Activated T-cell treated with anti-CD3 and anti-CD28 coated beads, Interleukin-2, amount 50 U/mL, for 1 hour (primary cell): ENCODE measurements at regions not wholly inside any gene's neighbourhood (a gene's known extent, or its start where the extent isn't known, plus 50 kb on each side); places are given as distances from the start of the nearest gene placed in this dataset.
"Not testable (repeated sequence)": the region's sequence is repeated elsewhere in the genome, so short reads cannot be mapped to it uniquely, and the experiment has no call there.

ENCODE experiments used
- DNase-seq: peaks from one replicate; pipeline ENCODE4 v3.0.0-alpha.2; 2020

DNA sequence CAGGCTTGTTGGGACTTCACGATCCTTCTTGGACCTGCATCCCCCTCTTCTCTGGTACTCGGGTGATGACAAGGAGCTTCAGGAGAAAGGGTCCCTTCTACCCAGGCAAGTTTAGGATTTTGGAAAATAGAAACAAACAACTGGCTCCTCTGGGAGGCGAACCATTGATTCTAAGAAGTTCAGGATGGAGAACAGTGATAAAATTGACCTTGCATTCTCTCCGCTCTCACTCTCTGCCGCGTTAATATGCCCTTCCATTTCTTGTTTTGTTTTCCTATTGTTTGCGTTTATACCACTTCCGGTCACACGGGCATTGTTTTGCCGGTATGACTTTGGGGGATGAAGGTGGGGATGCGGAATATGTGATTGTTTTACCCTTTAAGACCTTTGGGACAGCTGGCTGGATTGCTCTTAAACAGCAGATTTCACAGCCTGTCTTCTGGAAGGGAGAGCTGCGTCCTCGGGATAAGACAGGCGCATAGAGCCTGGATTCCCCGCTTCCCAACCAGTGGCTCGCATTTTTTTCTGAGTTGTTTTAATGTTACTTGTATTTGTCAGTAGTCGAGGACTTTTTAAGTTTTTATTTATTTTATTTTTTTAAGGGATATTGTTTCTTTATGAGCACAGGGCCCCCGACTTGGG is 144.3 kb upstream of the ZNF184 start:
- no peak for DNase-seq

DNA sequence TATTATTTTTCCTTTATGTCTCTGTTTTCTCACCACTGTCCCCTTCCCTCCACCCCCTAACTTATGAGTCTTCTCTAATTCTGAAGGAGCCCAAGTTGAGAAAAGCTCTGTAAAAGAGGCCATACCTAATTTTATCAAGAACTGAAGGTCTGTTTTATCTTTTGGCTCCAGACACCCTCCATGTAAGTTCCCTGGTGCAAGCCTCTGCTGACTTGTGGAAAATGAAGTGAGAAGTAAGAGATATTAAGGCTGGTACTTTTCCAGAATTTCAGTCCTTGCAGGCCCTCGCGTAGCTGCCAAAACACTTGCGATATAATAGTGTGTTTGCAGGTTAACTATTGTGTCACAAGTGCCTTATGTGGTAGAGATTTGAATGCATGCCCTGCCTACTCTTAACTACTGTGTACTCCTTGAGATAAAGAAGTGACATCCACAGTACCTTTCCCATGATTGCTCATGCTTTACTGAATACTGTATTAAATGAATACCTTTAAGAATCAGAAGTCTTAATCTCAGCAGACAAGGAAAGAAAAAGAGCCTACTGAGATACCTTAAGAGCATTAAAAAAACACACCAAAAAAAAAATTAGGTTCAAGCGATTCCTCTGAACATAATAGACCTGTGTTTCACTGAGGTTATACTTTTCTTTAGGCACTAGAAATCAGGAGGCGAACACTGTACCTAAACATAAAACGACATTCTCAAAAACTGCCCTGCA is 143.6 kb upstream of the ZNF184 start:
- DNase-seq = no peak

DNA sequence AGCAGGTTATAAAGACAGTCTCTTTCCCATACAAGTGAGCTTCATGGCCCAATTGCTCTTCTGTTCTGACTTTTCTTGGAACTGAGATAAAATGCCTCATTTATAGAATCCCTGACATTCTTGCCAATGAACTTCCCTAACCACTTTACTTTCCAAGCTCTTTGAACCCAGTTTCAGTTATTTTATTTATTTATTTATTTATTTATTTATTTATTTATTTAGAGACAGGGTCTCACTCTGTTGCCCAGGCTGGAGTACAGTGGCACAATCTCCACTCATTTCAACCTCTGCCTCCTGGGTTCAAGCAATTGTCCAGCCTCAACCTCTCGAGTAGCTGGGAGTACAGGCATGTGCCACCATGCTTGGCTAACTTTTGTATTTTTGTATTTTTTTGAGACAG is 138.5 kb upstream of the ZNF184 start:
- no peak for DNase-seq

DNA sequence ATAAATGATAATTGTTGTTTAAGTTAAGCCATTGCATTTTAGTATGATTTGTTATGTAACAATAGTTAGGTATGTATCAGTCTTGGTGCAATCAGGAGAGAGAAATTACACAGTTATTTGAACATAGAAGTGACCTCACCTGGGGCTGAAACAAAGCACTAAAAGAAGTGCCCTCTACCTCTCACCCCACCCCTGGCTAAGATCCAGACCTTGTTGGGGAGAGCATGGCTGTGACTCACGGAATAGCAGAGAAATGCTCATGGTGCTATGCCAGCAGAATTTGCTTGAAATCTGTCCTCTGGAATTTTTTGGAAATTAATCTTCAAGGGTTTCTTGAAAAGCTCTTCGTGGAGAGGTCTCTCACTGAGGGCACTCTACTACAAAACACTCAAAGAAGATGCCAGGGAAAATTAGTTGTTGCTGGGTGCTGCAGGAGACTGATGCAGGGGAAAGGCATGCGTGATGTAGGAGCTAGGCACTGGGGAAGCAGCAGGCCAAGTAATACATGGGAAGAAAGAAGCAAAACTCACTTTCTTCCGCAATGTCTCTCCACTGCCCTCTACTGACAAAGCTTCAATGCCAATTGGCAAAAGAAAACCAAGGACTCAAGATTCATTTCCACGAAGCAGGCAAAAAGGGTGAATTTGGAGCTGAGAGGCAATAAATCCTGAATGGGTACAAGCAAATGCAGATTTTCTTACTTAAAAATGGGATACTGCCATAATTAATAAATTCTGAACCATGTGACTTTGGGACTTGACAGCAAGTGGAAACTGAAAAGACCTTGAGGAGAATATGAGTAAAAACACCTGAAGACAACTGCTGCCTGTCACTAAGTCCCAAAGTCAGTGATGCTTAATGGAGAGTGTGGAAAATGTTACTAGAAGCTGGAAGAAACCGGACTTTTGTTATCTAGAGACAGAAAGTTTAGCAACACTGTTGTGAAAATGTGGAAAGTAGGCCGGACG is 136.3 kb upstream of the ZNF184 start:
- DNase-seq = no peak

DNA sequence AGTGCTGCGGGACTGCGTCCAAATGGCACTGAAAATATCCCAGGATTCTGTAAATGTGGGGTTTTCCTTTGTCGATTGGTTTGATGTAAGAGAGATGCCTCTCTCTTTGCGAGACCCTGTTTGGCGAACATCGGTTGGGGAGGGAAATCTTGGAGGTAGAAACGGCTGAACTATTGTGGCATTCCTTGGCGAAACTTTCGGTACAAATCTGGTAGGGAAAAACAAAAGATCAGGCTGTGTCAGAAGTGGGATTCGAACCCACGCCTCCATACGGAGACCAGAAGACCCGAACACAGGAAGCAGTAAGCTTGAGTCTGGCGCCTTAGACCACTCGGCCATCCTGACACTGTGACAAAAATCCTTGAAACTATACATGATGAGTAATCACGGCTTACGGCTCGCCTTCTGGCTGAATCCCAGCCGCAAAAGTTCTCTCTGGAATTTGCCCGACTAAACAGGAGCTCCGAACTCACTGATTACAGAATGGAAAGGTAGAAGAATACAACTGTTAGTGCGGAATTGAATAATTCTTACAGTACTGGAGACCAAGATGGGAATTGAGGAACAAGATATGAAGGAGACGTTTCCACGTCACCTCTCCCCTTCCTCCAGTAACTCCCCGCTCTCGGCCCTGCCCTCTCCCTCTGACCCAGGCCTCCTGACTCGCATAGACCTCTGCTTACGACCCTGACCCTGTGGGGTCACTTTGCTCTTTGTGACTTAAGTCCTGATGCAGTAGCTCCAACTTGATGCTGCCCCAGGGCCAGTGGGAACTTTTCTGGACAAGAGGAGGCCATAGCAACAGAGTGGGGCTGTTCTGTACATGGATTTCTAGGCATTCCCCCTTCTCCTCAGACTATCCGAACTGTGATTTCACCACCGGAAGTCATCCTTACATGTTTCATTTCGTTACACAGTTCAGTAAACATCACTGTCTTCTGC is 132.8 kb upstream of the ZNF184 start:
- no peak for DNase-seq

DNA sequence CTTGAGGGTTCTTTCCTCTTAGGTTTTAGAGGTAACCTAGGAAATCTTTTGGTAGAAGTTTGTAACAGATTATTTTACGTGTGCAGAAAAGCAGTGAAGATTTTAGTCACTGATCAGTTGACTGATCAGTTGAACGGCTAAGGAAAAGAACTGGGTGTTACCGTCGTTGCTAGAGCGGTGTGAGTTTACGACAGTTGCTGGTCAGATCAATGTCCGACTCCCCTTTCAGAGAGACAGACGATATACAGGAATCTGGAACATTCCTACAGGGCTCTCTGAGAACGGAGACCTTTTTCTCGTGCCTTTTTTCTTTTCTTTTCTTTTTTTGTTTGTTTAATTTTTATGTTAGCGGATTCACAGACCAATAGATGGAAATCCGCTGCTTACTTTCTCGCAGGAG is 132.1 kb upstream of the ZNF184 start:
- no peak for DNase-seq

- DNase-seq = no peak
These were observed 128.9 kb upstream of the ZNF184 start for GRCh38 chr6:27601668-27602254.

DNA sequence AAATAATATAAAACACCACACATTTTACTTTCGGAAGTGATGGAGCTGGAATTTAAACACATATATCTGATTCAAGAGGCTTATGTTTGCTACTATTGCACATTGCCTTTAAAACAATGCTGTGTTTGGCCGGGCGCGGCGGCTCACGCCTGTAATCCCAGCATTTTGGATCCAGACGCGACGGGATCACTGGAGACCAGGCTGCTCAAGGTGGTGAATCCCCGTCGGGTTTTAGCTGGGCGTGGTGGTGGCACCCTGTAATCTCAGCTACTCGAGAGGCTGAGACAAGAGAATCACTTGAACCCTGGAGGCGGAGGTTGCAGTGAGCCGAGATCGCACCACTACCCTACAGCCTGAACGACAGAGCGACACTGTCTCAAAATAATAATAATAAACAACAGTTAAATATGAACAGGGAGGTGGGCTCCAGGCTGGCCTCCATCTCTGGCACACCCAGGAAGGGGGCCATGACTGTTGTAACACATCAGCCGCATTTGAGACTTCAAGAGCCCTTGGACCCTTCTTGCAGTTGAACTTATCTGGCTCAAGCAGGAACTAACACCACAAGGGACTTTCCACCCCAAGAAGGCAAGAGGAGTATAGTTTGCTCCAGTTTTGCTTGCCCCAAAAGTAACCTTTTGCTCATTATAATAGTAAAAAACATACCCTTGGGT is 127.1 kb upstream of the ZNF184 start:
- DNase-seq = no peak

DNA sequence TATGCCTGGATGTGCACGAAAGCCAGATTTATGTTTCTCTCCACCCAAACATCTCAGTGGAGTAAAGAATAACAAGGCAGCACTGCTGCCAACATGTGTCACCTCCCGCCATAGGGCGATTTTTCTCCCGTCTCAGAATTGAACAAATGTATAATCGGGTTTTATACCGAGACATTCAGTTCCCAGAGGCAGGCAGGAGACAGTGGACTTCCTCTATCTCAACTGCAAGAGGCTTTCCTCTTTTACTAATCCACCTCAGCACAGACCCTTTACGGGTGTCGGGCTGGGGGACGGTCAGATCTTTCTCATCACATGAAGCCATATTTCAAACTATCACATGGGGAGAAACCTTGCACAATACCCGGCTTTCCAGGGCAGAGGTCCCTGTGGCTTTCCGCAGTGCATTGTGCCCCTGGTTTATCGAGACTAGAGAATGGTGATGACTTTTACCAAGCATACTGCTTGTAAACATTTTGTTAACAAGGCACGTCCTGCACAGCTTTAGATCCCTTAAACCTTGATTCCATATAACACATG is 124.2 kb upstream of the ZNF184 start:
- DNase-seq = not testable (repeated sequence)

DNA sequence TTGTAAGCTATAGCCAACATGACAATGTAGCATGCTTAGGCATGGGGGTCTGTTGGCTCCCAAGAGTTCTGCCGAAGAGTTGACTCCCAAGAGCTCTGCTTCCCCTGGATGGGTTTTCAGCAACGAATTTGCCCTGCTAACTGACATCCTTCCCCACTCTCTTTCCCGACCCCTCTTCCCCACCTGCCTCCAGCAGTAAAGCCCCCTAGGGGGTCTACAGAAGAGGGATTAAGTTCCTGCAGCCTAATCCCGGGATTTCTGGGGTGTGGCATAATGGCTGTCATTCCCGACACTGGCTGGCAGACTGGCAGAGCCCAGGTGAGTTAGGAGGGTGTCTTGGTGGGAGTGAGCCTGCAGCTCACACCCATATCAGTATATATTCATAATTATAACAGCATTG is 121.0 kb upstream of the ZNF184 start:
- no peak for DNase-seq

GRCh38 chr6:27593200-27593818 is 120.4 kb upstream of the ZNF184 start:
- DNase-seq = no peak

- DNase-seq = no peak
These were observed 119.7 kb upstream of the ZNF184 start for GRCh38 chr6:27592481-27593199.

DNA sequence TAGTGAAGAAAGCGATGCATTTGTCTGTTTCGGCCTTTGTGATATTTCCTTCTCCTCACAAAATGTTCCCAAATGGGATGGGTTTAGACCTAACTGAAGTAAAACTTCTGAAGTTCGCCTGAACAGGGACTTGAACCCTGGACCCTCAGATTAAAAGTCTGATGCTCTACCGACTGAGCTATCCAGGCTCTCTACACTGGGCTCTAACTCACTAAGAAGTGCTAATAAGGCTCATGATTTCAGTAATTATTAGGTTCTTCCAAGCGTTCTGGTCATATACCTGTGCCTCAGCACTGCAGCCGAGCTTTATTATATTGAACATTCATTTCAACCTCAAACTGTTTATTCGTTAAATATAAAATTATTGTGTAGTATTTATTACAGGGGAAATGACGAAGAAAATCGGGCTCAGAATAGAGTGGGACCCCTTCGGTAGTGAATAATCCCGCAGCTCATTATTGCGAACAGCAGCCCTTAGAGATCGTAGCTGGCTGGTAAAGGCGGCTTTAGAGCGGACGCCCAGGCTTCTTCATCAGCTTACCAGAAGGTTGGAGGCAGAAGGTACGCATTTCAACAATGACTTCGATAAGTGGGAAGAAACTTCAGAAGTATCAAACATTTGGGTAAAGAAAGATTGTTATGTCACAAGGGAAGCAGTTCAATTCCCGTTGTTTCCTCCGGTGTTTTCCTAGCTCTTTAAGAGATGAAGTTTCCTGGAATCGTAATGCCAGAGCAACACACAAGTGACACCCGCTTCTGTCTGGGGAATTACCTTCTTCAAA is 119.0 kb upstream of the ZNF184 start:
- no peak for DNase-seq

- DNase-seq = not testable (repeated sequence)
These were observed 112.4 kb upstream of the ZNF184 start for GRCh38 chr6:27585316-27585715.

DNA sequence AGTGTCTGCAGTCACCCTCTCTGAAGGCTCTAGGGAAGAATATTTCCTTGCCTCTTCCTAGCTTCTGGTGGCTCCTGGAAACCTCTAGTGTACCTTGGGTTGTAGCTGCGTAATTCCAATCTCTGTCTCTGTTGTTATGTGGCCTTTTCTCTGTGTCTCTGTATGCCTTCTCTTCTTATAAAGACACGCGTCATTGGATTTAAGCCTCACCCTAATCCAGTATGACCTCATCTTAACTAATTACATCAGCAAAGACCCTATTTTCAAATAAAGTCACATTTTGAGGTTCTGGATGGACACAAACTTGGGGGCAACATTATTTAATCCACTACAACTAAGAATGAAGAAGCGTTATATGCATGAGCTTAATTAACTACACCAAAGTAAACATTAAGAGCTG is 111.4 kb upstream of the ZNF184 start:
- DNase-seq = no peak

- no peak for DNase-seq
These were observed 110.2 kb upstream of the ZNF184 start for GRCh38 chr6:27582928-27583725.

GRCh38 chr6:27579973-27580372 is 107.1 kb upstream of the ZNF184 start:
- DNase-seq = no peak

- DNase-seq = no peak
These were observed 105.0 kb upstream of the ZNF184 start for GRCh38 chr6:27577922-27578321.
